Osteocyte (in vitro differentiated cells): ENCODE measurements at regions not wholly inside any gene's neighbourhood (a gene's known extent, or its start where the extent isn't known, plus 50 kb on each side); places are given as distances from the start of the nearest gene placed in this dataset.

Experiments used
- DNase-seq: peaks from one replicate; pipeline ENCODE4 v3.0.0; 2021; ENCODE audit warnings: mixed read lengths; ENCODE audit not compliant: unreplicated experiment; ENCODE audit errors: extremely low spot score
- H3K27ac Mint-ChIP-seq: one replicate; pipeline ENCODE4 v1.8.0; 2021; ENCODE audit warnings: mild to moderate bottlenecking, mixed read lengths; ENCODE audit not compliant: unreplicated experiment
- H3K27me3 Mint-ChIP-seq: one replicate; pipeline ENCODE4 v1.8.0; 2021; ENCODE audit warnings: mixed read lengths; ENCODE audit not compliant: unreplicated experiment
- H3K36me3 Mint-ChIP-seq: one replicate; pipeline ENCODE4 v1.8.0; 2021; ENCODE audit warnings: mixed read lengths; ENCODE audit not compliant: unreplicated experiment
- H3K4me1 Mint-ChIP-seq: one replicate; pipeline ENCODE4 v1.8.0; 2021; ENCODE audit warnings: mixed read lengths; ENCODE audit not compliant: unreplicated experiment
- H3K4me3 Mint-ChIP-seq: one replicate; pipeline ENCODE4 v1.8.0; 2021; ENCODE audit warnings: mild to moderate bottlenecking, moderate library complexity, mixed read lengths; ENCODE audit not compliant: unreplicated experiment
- H3K9me3 Mint-ChIP-seq: one replicate; pipeline ENCODE4 v1.8.0; 2021; ENCODE audit warnings: mixed read lengths; ENCODE audit not compliant: unreplicated experiment
- CTCF ChIP-seq: fragments of 200-600 bp; sonication (generic); IDR thresholded peaks from 2 replicates; pipeline ENCODE4 v1.5.0; 2021; ENCODE audit warnings: antibody characterized with exemption, mild to moderate bottlenecking, moderate library complexity

DNA sequence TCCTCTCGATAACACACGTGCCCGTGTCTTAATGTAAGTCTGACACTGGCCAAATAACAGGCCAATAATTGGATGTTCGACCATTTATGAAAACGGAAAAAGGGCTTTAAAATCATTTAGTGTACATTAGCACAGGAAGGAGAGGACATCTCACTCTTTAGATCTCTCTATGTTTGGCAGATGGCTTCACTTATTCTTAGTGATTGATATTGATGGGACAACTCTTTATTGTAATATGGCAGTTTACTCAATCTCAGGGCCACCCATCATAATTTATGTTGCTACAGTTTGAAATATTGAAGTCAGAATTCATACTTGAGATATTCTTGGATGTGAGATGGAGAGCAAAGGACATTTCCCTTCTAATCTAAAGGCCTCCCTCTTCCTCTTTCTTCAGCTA is 430.7 kb upstream of the ARGLU1 start:
- no peaks in the 10 kb centered on the region for H3K36me3 Mint-ChIP-seq
- H3K9me3 Mint-ChIP-seq, result no peaks in the 10 kb centered on the region
- no peak overlapping the region for H3K4me3 Mint-ChIP-seq
- TF ChIP-seq CTCF, result no peak
- H3K27me3 Mint-ChIP-seq, result peaks cover 5% of the 10 kb centered on the region
- no peak for DNase-seq
- no peaks in the 10 kb centered on the region for H3K4me1 Mint-ChIP-seq
- H3K27ac Mint-ChIP-seq, result no peak overlapping the region

- no peak for TF ChIP-seq CTCF
- no peaks in the 10 kb centered on the region for H3K36me3 Mint-ChIP-seq
- DNase-seq, result no peak
- no peak overlapping the region for H3K4me3 Mint-ChIP-seq
- H3K27ac Mint-ChIP-seq, result no peak overlapping the region
- no peaks in the 10 kb centered on the region for H3K9me3 Mint-ChIP-seq
- H3K27me3 Mint-ChIP-seq, result peaks cover 8% of the 10 kb centered on the region
- H3K4me1 Mint-ChIP-seq, result no peaks in the 10 kb centered on the region
These were observed 429.8 kb upstream of the ARGLU1 start for GRCh38 chr13:106997696-106998095.

DNA sequence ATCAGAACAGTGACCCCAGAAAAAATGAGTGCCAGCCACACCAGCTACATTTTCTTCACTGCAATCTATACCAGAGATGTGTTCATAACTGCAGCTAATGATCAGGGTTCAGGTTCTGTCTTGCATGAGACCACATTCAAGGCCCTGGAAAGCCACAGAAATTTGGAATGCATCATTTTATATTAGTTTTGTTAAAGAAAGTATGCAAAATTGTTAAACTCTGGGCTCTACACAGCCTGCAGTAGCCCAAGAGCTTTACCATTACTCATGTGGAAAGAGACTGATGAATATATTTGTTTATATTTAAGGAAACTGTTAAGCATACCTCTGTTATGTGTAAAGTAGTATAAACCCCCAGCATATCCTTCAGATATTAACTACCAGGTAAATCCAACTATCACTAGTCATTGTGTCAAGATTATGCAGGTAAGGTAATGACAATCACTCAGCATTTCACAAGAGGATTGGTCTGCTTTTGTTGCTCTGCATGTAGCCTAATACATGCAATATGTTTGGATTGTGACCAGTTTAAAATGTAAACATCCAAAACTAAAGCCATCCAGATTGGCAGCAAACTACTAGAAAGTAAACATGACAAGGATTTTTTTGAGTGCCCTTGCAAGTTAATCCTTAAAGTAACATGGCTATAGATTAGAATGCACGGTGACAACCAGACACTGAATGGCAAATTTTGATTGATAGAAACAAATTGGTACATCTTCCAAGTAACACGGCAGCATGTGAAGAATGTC is 429.1 kb upstream of the ARGLU1 start:
- no peak overlapping the region for H3K27ac Mint-ChIP-seq

GRCh38 chr13:106990594-106990993 is 422.7 kb upstream of the ARGLU1 start:
- no peak for TF ChIP-seq CTCF
- no peaks in the 10 kb centered on the region for H3K9me3 Mint-ChIP-seq
- no peaks in the 10 kb centered on the region for H3K36me3 Mint-ChIP-seq
- H3K27ac Mint-ChIP-seq, result no peak overlapping the region
- peaks cover 11% of the 10 kb centered on the region for H3K4me1 Mint-ChIP-seq
- H3K27me3 Mint-ChIP-seq, result peaks cover 13% of the 10 kb centered on the region
- no peak overlapping the region for H3K4me3 Mint-ChIP-seq
- DNase-seq, result no peak

More for the DNA sequence above, 429.1 kb upstream of the ARGLU1 start:
- H3K27me3 Mint-ChIP-seq, result peaks cover 11% of the 10 kb centered on the region
- no peak for DNase-seq
- no peak for TF ChIP-seq CTCF
- H3K4me3 Mint-ChIP-seq, result no peak overlapping the region
- H3K9me3 Mint-ChIP-seq, result no peaks in the 10 kb centered on the region
- no peaks in the 10 kb centered on the region for H3K36me3 Mint-ChIP-seq
- no peaks in the 10 kb centered on the region for H3K4me1 Mint-ChIP-seq

DNA sequence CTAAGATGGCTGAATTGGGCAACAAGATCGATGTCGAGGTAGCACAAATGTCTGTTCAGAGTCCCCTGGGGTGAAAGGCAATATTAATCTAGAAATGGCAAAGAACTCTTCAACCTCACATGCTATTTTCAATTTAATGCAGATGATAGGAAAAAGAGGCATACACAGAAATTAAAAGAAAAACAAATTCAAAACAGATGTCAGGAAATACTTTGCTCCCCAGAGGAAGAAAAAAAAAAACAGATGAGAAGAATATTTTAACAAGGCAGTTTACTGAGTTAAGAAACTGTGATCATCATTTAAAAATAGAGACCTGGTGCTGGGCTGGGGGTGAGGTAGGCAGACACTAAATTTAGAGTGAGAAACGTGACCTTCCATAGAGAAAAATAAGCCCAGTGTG is 421.9 kb upstream of the ARGLU1 start:
- Mint-ChIP-seq H3K27me3 (peaks cover 11% of the 10 kb centered on the region), H3K4me1 (peaks cover 11% of the 10 kb centered on the region), H3K27ac (no peak overlapping the region), H3K4me3 (peak overlapping the region; percentile 19), H3K9me3 (no peaks in the 10 kb centered on the region), H3K36me3 (no peaks in the 10 kb centered on the region)
- DNase-seq, result no peak
- no peak for TF ChIP-seq CTCF
